Sigmoid colon (tissue), 6 donors: ENCODE measurements at regions not wholly inside any gene's neighbourhood (a gene's known extent, or its start where the extent isn't known, plus 50 kb on each side); places are given as distances from the start of the nearest gene placed in this dataset.

ENCODE experiments used
- DNase-seq: peaks from one replicate; pipeline ENCODE4 v3.0.0-alpha.2; 2019
- H3K27ac ChIP-seq, 4 donors: fragments of 200-600 bp; sonication (generic); one replicate each; pipeline ENCODE4 v1.5.1; 2016 to 2019; ENCODE audit warnings: mild to moderate bottlenecking in 1 of 4
- H3K27me3 ChIP-seq, 3 donors: fragments of 200-600 bp; sonication (generic); one replicate each; pipeline ENCODE4 v1.5.1; 2019; ENCODE audit warnings: mild to moderate bottlenecking in 1 of 3
- H3K36me3 ChIP-seq, 4 donors: fragments of 200-600 bp; sonication (generic); one replicate each; pipeline ENCODE4 v1.5.1; 2016 to 2019
- H3K4me1 ChIP-seq, 4 donors: fragments of 200-600 bp; sonication (generic); one replicate each; pipeline ENCODE4 v1.5.1; 2017 to 2019
- H3K4me3 ChIP-seq, 4 donors: fragments of 200-600 bp; sonication (generic); one replicate each; pipeline ENCODE4 v1.5.1; 2017 to 2019; ENCODE audit warnings: mild to moderate bottlenecking in 2 of 4, moderate library complexity in 1 of 4
- H3K9me3 ChIP-seq, 4 donors: fragments of 200-600 bp in 3 of 4; sonication (generic) in 3 of 4; one replicate each; pipeline versions ENCODE4 v1.5.1 to v1.6.1; 2013 to 2019
- EP300 ChIP-seq, 4 donors: sonication (generic); formaldehyde crosslinking; IDR thresholded peaks; one replicate each; pipeline ENCODE4 v1.6.1; 2017; ENCODE audit warnings: antibody characterized with exemption in 4 of 4
- POLR2A ChIP-seq, 2 donors: fragments of 450-650 bp; IDR thresholded peaks; one replicate each; pipeline ENCODE4 v1.6.1; 2016; ENCODE audit warnings: antibody characterized with exemption in 2 of 2, mild to moderate bottlenecking in 2 of 2, moderate library complexity in 2 of 2
- POLR2AphosphoS5 ChIP-seq, 4 donors: sonication (generic); formaldehyde crosslinking; IDR thresholded peaks; one replicate each; pipeline ENCODE4 v1.6.1; 2017; ENCODE audit warnings: antibody characterized with exemption in 4 of 4
- WGBS, 2 donors: extraction: QIAGEN DNeasy Blood & Tissue Kit; methylation state at CpG; one replicate each; pipeline ENCODE4 v1.1.7; 2013; 5-methylcytosine and 5-hydroxymethylcytosine counted together
- intact Hi-C: fragments of 100-400 bp; cut with DNase I; formaldehyde crosslinking; loops from one replicate; pipeline ENCODE4 v1.15.1; 2023
- TF ChIP-seq, protein P1 (sequence below), 4 experiments: fragments of 450-650 bp in 3 of 4; fragments of 200-600 bp in 1 of 4; IDR thresholded peaks; one replicate each; pipeline ENCODE4 v1.5.1; 2016 to 2019; ENCODE audit warnings: antibody characterized with exemption in 4 of 4, mild to moderate bottlenecking in 3 of 4, moderate library complexity in 2 of 4
- donor health status: healthy with polysubstance abuse.
- donor health status: healthy.

DNA sequence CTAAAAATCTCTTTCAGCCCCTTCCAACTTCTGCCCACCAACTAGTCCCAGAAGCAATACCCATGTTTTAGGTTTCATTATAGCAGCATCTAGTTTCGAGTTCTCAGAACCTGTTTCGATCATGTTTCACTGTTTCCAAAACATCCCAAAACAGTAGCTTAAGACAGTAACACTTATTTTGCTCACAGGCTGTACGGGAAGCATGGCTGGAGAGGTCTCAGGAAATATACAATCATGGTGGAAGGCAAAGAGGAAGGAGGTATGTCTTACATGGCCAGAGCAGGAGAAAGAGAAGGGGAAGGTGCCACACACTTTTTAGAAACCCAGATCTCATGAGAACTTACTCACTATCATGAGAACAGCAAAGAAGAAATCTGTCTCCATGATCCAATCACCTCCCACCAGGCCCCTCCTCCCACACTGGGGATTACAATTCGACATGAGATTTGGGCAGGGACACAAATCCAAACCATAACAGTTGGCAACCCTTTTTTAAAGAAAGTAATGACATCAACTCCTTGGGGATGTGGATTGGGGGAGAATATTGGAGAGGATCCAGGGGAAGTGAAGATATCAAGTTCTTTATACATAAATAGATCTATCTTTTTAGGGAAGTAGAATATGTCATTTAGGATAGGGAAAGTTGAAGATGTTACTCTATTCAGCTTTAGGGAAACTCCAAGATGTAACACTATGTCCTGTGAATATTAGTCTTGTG lies 269.9 kb upstream of the PLEKHG7 start:
- Histone ChIP-seq H3K36me3 (no peaks in the 10 kb centered on the region), H3K27me3 (no peaks in the 10 kb centered on the region), H3K9me3 (no peaks in the 10 kb centered on the region), H3K4me1 (no peaks in the 10 kb centered on the region), H3K4me3 (no peak overlapping the region), H3K27ac (no peak overlapping the region)
- 63 to 78% methylated on average over 4 of the region's 4 CpGs for WGBS, 2 donors
- no peak for DNase-seq
- no peak for TF ChIP-seq EP300 (IDR thresholded peaks at IDR 0.05)
- TF ChIP-seq POLR2A (IDR thresholded peaks at IDR 0.05) = no peak
- no peak for TF ChIP-seq POLR2AphosphoS5 (IDR thresholded peaks at IDR 0.05)
- TF ChIP-seq, protein P1, sequence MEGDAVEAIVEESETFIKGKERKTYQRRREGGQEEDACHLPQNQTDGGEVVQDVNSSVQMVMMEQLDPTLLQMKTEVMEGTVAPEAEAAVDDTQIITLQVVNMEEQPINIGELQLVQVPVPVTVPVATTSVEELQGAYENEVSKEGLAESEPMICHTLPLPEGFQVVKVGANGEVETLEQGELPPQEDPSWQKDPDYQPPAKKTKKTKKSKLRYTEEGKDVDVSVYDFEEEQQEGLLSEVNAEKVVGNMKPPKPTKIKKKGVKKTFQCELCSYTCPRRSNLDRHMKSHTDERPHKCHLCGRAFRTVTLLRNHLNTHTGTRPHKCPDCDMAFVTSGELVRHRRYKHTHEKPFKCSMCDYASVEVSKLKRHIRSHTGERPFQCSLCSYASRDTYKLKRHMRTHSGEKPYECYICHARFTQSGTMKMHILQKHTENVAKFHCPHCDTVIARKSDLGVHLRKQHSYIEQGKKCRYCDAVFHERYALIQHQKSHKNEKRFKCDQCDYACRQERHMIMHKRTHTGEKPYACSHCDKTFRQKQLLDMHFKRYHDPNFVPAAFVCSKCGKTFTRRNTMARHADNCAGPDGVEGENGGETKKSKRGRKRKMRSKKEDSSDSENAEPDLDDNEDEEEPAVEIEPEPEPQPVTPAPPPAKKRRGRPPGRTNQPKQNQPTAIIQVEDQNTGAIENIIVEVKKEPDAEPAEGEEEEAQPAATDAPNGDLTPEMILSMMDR (IDR thresholded peaks at IDR 0.05) = no peak
- intact Hi-C loops = no loop called here

DNA sequence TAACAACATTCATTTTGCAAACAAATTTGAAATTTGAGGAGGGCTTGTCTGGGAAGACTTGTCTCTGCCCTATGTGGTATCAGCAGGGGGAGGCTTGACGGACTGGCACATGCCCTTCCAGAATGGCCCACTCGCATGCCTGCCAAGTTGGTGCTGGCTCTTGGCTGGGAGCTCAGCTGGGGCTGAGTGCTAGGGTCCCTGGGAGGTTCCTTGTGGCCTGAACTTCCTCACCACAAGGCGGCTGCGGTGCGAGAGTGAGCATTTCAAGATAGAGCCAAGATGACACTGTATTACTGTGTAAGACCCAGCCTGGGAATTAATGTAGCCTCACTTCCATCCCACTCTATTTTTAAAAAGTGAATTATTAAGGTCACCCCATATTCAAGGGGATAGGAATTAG lies 271.6 kb upstream of the PLEKHG7 start:
- TF ChIP-seq EP300 (IDR thresholded peaks at IDR 0.05) = no peak
- TF ChIP-seq, protein P1 (IDR thresholded peaks at IDR 0.05) = no peak
- TF ChIP-seq POLR2AphosphoS5 (IDR thresholded peaks at IDR 0.05) = no peak
- TF ChIP-seq POLR2A (IDR thresholded peaks at IDR 0.05) = no peak
- no peaks in the 10 kb centered on the region for H3K27me3 ChIP-seq
- WGBS, 2 donors = 57 to 92% methylated on average over 5 of the region's 5 CpGs
- H3K36me3 ChIP-seq = no peaks in the 10 kb centered on the region
- intact Hi-C loops = no loop called here
- DNase-seq = no peak
- H3K4me3 ChIP-seq = no peak overlapping the region
- no peaks in the 10 kb centered on the region for H3K9me3 ChIP-seq
- H3K4me1 ChIP-seq = peaks cover 0 to 9% (median 5%) of the 10 kb centered on the region in 4 donors
- no peak overlapping the region for H3K27ac ChIP-seq

DNA sequence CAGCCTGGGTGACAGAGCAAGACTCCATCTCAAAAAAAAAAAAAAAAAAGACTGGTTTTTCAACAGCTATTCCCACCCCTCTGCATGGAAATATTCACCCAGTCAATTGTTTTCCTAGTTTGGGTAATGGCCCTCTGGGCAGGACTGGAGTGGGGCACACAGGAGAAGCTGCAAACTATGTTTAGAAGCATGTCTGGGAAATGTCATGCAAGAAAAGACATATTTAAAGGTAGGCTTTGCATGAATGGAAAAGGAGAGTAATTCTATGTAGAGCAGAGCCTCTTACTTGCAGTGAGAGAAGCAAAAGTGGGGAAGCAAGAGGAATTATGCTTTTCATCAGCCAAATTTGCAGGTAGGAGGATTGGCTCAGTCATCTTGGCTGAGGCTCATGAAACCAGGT lies 276.5 kb upstream of the PLEKHG7 start:
- H3K9me3 ChIP-seq = no peaks in the 10 kb centered on the region
- peak overlapping the region in 2 of 4 donors; percentile 19 to 53 for H3K27ac ChIP-seq
- no peaks in the 10 kb centered on the region for H3K27me3 ChIP-seq
- intact Hi-C loops = no loop called here
- TF ChIP-seq, protein P1 (IDR thresholded peaks at IDR 0.05) = no peak
- TF ChIP-seq EP300 (IDR thresholded peaks at IDR 0.05) (no peak), POLR2A (IDR thresholded peaks at IDR 0.05) (no peak), POLR2AphosphoS5 (IDR thresholded peaks at IDR 0.05) (peak in 3 of 4 donors; percentile 65 to 75 (median 67))
- H3K4me1 ChIP-seq = peaks cover 0 to 30% (median 17%) of the 10 kb centered on the region in 4 donors
- H3K4me3 ChIP-seq = no peak overlapping the region
- H3K36me3 ChIP-seq = no peaks in the 10 kb centered on the region
- no peak for DNase-seq

DNA sequence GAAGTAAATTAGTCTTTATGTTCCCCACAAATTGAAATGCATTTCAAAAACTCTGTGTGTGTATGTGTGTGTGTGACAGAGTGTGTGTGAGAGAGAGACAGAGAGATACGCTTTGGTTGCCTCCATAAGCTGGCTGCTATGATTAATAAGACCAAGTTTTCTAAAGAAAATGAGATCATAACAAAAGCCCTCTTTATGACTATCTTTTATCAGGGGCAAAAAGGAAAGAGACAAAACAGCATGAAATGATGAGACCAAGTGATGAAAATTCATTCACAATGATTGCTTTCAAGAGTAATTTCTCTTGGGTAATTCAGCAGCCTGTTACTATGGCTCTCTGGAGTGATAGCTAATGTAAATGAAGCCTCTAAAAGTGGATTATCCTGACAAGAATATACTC lies 277.6 kb upstream of the PLEKHG7 start:
- Histone ChIP-seq H3K27ac (peak overlapping the region in 1 of 4 donors; percentile 16), H3K9me3 (no peaks in the 10 kb centered on the region), H3K4me3 (no peak overlapping the region), H3K36me3 (no peaks in the 10 kb centered on the region), H3K27me3 (no peaks in the 10 kb centered on the region), H3K4me1 (peaks cover 0 to 30% (median 17%) of the 10 kb centered on the region in 4 donors)
- no peak for DNase-seq
- 92 to 99% methylated on average over 1 of the region's 1 CpG for WGBS, 2 donors
- TF ChIP-seq, protein P1 (IDR thresholded peaks at IDR 0.05) = no peak
- TF ChIP-seq EP300 (IDR thresholded peaks at IDR 0.05) (no peak), POLR2A (IDR thresholded peaks at IDR 0.05) (no peak), POLR2AphosphoS5 (IDR thresholded peaks at IDR 0.05) (no peak)
- intact Hi-C loops = no loop called here

DNA sequence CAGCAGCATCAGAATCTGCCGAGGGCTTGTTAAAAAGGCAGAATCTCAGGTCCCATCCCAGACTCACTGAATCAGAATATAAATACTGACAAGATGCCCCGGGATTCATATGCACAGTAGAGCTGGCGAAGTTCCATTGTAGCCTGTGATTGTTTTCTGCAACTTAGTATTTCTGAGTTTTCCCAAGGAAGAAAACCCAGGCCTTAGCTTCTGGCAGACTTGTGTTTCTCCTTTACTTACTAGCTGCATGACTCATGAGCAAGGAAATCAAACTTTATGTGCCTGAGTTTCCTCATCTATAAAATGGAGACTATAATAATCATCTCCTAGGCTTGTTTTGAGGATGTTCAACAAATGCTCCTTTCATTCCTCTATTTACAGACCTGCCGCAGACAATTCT lies 278.5 kb upstream of the PLEKHG7 start:
- Histone ChIP-seq H3K4me3 (no peak overlapping the region), H3K9me3 (no peaks in the 10 kb centered on the region), H3K27ac (peak overlapping the region in 2 of 4 donors; percentile 29 to 66), H3K27me3 (no peaks in the 10 kb centered on the region), H3K4me1 (peaks cover 0 to 30% (median 17%) of the 10 kb centered on the region in 4 donors), H3K36me3 (no peaks in the 10 kb centered on the region)
- DNase-seq = no peak
- TF ChIP-seq, protein P1 (IDR thresholded peaks at IDR 0.05) = no peak
- TF ChIP-seq POLR2AphosphoS5 (IDR thresholded peaks at IDR 0.05) (no peak), EP300 (IDR thresholded peaks at IDR 0.05) (no peak), POLR2A (IDR thresholded peaks at IDR 0.05) (no peak)
- WGBS, 2 donors = 66 to 82% methylated on average over 4 of the region's 4 CpGs
- intact Hi-C loops = no loop called here
